ENCODE measurements at regions not wholly inside any gene's neighbourhood (a gene's known extent, or its start where the extent isn't known, plus 50 kb on each side); places are given as distances from the start of the nearest gene placed in this dataset.

DNA sequence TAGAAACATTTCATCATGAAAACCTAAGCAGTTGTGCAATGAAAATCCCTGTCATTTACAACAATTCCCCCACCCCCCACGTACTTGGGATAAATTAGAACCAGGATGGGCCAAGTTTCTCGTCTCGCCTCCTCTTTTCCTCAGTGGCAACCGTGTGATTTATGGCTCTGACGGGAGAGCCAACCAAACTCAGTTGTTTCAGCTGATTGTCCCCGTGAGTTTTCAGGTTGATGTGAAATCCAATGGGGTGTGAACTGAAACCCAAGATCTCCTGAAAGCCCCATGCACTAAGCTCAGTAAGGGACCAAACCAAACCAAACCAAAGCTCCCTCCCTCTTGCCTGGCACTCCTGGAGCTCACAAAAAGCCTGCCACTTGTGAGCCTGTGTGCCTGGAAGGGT, 138.7 kb upstream of the SLC24A2 start:
- H3K27me3 ChIP-seq = peaks cover 8% of the 10 kb centered on the region
- no peaks in the 10 kb centered on the region for H3K9me3 ChIP-seq (ENCODE audit: low read depth)
- H3K27ac ChIP-seq = no peak overlapping the region
- no peak overlapping the region for H3K4me3 ChIP-seq
- no peaks in the 10 kb centered on the region for H3K4me1 ChIP-seq (ENCODE audit: low read depth)
- TF ChIP-seq CTCF (IDR thresholded peaks at IDR 0.05; ENCODE audit: low read depth, low read length) = no peak
- H3K36me3 ChIP-seq = no peaks in the 10 kb centered on the region
- no peak for DNase-seq (ENCODE audit: low read depth in 1 of 2, low spot score in 1 of 2)

DNA sequence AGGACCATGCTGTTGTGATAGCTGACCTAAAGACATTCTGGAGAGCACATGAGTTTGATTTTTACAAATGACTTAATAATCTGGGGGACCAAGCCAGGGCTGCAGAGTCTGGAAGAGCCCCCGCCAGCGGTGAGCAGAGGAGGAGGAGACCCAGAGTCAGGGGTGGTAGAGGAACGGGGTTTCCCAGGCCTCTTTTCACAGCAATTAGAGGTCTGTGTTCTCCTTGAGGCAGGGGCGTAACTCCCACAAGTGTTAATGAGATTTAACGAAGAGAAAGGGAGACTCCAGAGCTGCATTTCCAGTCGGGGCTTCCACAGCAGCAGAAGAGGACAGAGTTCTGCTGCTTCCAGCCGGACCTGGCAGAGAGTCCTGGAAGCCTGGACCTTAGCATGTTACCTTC, 137.9 kb upstream of the SLC24A2 start:
- Histone ChIP-seq H3K27ac (no peak overlapping the region), H3K9me3 (ENCODE audit: low read depth) (no peaks in the 10 kb centered on the region), H3K4me1 (ENCODE audit: low read depth) (no peaks in the 10 kb centered on the region), H3K4me3 (no peak overlapping the region), H3K27me3 (peaks cover 8% of the 10 kb centered on the region), H3K36me3 (no peaks in the 10 kb centered on the region)
- DNase-seq (ENCODE audit: low read depth in 1 of 2, low spot score in 1 of 2) = no peak
- TF ChIP-seq CTCF (IDR thresholded peaks at IDR 0.05; ENCODE audit: low read depth, low read length) = no peak

DNA sequence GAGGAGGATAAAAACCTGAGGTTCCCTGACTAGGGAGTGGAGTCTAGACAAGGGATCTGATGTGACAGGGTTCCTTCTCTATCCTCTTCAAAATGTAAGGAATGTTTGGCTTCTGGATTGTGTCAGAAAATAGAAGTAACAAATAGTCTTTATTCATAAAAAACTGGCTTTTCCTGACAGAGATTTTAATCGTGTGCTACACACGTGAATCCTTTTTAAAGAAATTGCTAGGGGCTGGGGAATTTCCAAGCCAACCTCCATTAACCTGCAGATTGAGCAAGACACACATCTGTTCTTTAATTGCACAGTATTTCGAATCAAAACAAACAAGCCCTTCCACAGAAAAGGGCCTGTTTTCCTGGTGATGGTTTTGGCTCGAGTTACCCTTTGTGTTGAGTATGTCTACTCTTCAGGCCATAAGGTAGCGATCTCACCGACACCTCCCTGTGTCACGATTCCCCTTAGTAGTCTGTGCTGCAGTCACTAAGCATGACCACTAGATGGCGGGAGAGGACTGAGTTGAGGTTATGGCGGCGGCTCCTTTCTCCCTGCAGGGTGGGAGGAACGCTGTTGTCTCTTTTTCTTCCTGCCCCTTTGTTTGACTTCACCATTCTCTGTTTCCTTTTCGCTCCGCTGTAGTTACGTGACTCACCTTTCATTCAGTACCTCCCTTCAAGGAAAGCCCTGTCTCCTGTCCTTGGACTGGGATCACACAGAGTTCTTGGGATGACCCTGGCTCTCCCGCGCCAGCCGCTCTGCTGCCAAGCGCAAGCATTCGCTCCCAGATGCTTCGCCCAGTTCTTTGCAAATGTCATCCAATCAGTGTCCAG, 137.1 kb upstream of the SLC24A2 start:
- Histone ChIP-seq H3K4me3 (peak overlapping the region; percentile 14), H3K9me3 (ENCODE audit: low read depth) (no peaks in the 10 kb centered on the region), H3K4me1 (ENCODE audit: low read depth) (no peaks in the 10 kb centered on the region), H3K36me3 (no peaks in the 10 kb centered on the region), H3K27me3 (peaks cover 8% of the 10 kb centered on the region), H3K27ac (no peak overlapping the region)
- peak; percentile 84 for DNase-seq (ENCODE audit: low read depth in 1 of 2, low spot score in 1 of 2)
- peak; percentile 98 for TF ChIP-seq CTCF (IDR thresholded peaks at IDR 0.05; ENCODE audit: low read depth, low read length)

DNA sequence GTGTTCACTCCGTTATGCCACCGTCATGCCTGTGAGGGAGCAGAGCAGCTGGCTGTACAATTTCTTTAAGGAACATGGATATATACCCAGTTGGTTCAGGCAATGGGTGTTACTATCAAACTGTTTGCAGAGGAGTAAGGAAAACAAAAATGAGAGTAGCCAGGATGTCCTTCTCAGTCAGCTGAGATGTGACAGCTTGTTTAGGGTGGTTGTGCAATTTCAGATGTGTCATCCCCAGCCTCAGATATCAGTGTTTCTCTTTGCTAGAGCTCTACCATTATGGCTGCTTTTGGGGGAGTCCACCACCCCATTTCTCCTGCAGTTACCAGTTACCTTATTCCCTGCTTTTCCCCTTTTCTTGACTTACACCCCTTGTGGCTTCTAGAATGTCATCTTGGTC, 135.2 kb upstream of the SLC24A2 start:
- peak in 1 of 2 donors; percentile 12 for DNase-seq (ENCODE audit: low read depth in 1 of 2, low spot score in 1 of 2)
- H3K4me3 ChIP-seq = no peak overlapping the region
- no peaks in the 10 kb centered on the region for H3K4me1 ChIP-seq (ENCODE audit: low read depth)
- no peak overlapping the region for H3K27ac ChIP-seq
- no peak for TF ChIP-seq CTCF (IDR thresholded peaks at IDR 0.05; ENCODE audit: low read depth, low read length)
- H3K9me3 ChIP-seq (ENCODE audit: low read depth) = no peaks in the 10 kb centered on the region
- peaks cover 8% of the 10 kb centered on the region for H3K27me3 ChIP-seq
- H3K36me3 ChIP-seq = no peaks in the 10 kb centered on the region

- peaks cover 8% of the 10 kb centered on the region for H3K27me3 ChIP-seq
- H3K27ac ChIP-seq = no peak overlapping the region
- H3K4me1 ChIP-seq (ENCODE audit: low read depth) = no peaks in the 10 kb centered on the region
- H3K4me3 ChIP-seq = no peak overlapping the region
- DNase-seq (ENCODE audit: low read depth in 1 of 2, low spot score in 1 of 2) = peak; percentile 75 to 84
- no peaks in the 10 kb centered on the region for H3K9me3 ChIP-seq (ENCODE audit: low read depth)
- peak; percentile 81 for TF ChIP-seq CTCF (IDR thresholded peaks at IDR 0.05; ENCODE audit: low read depth, low read length)
- H3K36me3 ChIP-seq = no peaks in the 10 kb centered on the region
Measured at GRCh38 chr9:19922476-19923118, 133.8 kb upstream of the SLC24A2 start.
